ENCODE measurements at regions not wholly inside any gene's neighbourhood (a gene's known extent, or its start where the extent isn't known, plus 50 kb on each side); places are given as distances from the start of the nearest gene placed in this dataset.

GRCh38 chr12:130029151-130029550 is 125.3 kb upstream of the TMEM132D start:
- in situ Hi-C loops (cut with HindIII; ENCODE audit: low sequenced_read_pairs) = no loop called here
- no peak for DNase-seq (ENCODE audit: low read depth, low spot score)
- no peak for TF ChIP-seq CTCF (IDR thresholded peaks at IDR 0.05; ENCODE audit: low read depth, low read length)
- no peak overlapping the region for H3K4me3 ChIP-seq (ENCODE audit: low read depth, low read length)

- no peak for TF ChIP-seq CTCF (IDR thresholded peaks at IDR 0.05; ENCODE audit: low read depth, low read length)
- H3K4me3 ChIP-seq (ENCODE audit: low read depth, low read length) = no peak overlapping the region
- no peak for DNase-seq (ENCODE audit: low read depth, low spot score)
- in situ Hi-C loops (cut with HindIII; ENCODE audit: low sequenced_read_pairs) = no loop called here
Measured at GRCh38 chr12:130031041-130031440, 127.2 kb upstream of the TMEM132D start.

- TF ChIP-seq CTCF (IDR thresholded peaks at IDR 0.05; ENCODE audit: low read depth, low read length) = peak; percentile 85
- in situ Hi-C loops (cut with HindIII; ENCODE audit: low sequenced_read_pairs) = no loop called here
- peak; percentile 2 for DNase-seq (ENCODE audit: low read depth, low spot score)
- no peak overlapping the region for H3K4me3 ChIP-seq (ENCODE audit: low read depth, low read length)
Measured at GRCh38 chr12:130031571-130032189, 127.9 kb upstream of the TMEM132D start.

- no peak for DNase-seq (ENCODE audit: low read depth, low spot score)
- no peak overlapping the region for H3K4me3 ChIP-seq (ENCODE audit: low read depth, low read length)
- peak; percentile 33 for TF ChIP-seq CTCF (IDR thresholded peaks at IDR 0.05; ENCODE audit: low read depth, low read length)
- in situ Hi-C loops (cut with HindIII; ENCODE audit: low sequenced_read_pairs) = no loop called here
Measured at GRCh38 chr12:130041983-130042812, 120.1 kb upstream of the FZD10 start.

GRCh38 chr12:130043685-130044406 is 118.4 kb upstream of the FZD10 start:
- in situ Hi-C loops (cut with HindIII; ENCODE audit: low sequenced_read_pairs) = no loop called here
- DNase-seq (ENCODE audit: low read depth, low spot score) = no peak
- TF ChIP-seq CTCF (IDR thresholded peaks at IDR 0.05; ENCODE audit: low read depth, low read length) = no peak
- no peak overlapping the region for H3K4me3 ChIP-seq (ENCODE audit: low read depth, low read length)

- H3K4me3 ChIP-seq (ENCODE audit: low read depth, low read length) = no peak overlapping the region
- TF ChIP-seq CTCF (IDR thresholded peaks at IDR 0.05; ENCODE audit: low read depth, low read length) = no peak
- no peak for DNase-seq (ENCODE audit: low read depth, low spot score)
- in situ Hi-C loops (cut with HindIII; ENCODE audit: low sequenced_read_pairs) = no loop called here
Measured at GRCh38 chr12:130044991-130045621, 117.2 kb upstream of the FZD10 start.
